AG04450 (cell line): ENCODE measurements at regions not wholly inside any gene's neighbourhood (a gene's known extent, or its start where the extent isn't known, plus 50 kb on each side); places are given as distances from the start of the nearest gene placed in this dataset.

Source experiments
- CTCF ChIA-PET: fragments of 300-600, 350-600 bp; formaldehyde crosslinking; extraction: SDS; loops from one replicate; lab custom pipeline; 2022; ENCODE audit warnings: antibody characterized with exemption, inconsistent platforms; lab: Charles Lee
- POLR2A ChIA-PET: fragments of 350-600 bp; formaldehyde crosslinking; extraction: SDS; loops from one replicate; lab custom pipeline; 2021; ENCODE audit warnings: antibody characterized with exemption, inconsistent platforms; lab: Yijun Ruan, JAX
- DNase-seq: peaks from one replicate; pipeline ENCODE4 v3.0.0-alpha.2; 2011; ENCODE audit warnings: low read depth, low spot score
- H3K27ac ChIP-seq: one replicate; pipeline ENCODE4 v1.5.1; 2012; ENCODE audit warnings: low read depth, low read length, control low read depth
- H3K27me3 ChIP-seq: one replicate; pipeline ENCODE4 v1.6.0; 2012; ENCODE audit warnings: low read length; ENCODE audit not compliant: control insufficient read depth, insufficient read depth
- H3K4me3 ChIP-seq: 2 replicates; pipeline ENCODE4 v1.5.1; 2011; ENCODE audit warnings: mild to moderate bottlenecking, low read depth, low read length, control low read depth
- H3K9me3 ChIP-seq: 2 replicates; pipeline ENCODE4 v1.5.1; 2012; ENCODE audit warnings: low read length; ENCODE audit not compliant: control insufficient read depth, insufficient read depth
- CTCF ChIP-seq: IDR thresholded peaks from 2 replicates; pipeline ENCODE4 v1.5.1; 2011; ENCODE audit warnings: low read depth, low read length, control low read depth, inconsistent platforms

GRCh38 chr9:86516564-86516963 is 162.4 kb upstream of the TUT7 start:
- ChIA-PET CTCF (no interaction called here), POLR2A (no interaction called here)
- Histone ChIP-seq H3K9me3 (peaks cover 5% of the 10 kb centered on the region), H3K4me3 (no peak overlapping the region), H3K27ac (no peak overlapping the region), H3K27me3 (no peaks in the 10 kb centered on the region)
- TF ChIP-seq CTCF = no peak
- no peak for DNase-seq

- DNase-seq = no peak
- POLR2A ChIA-PET = no interaction called here
- no peak overlapping the region for H3K4me3 ChIP-seq
- CTCF ChIA-PET = interaction anchor here (1.1 kb wide), 1 partner anchor 8 kb away, joined by 4 read pairs; no protein-coding TSS in a partner anchor
- no peak for TF ChIP-seq CTCF
- H3K27ac ChIP-seq = no peak overlapping the region
- peaks cover 5% of the 10 kb centered on the region for H3K9me3 ChIP-seq
- no peaks in the 10 kb centered on the region for H3K27me3 ChIP-seq
Measured at GRCh38 chr9:86515221-86515620, 161.0 kb upstream of the TUT7 start.

- H3K9me3 ChIP-seq = peaks cover 5% of the 10 kb centered on the region
- peak overlapping the region; percentile 73 for H3K27ac ChIP-seq
- no peak for DNase-seq
- TF ChIP-seq CTCF = no peak
- POLR2A ChIA-PET = interaction anchor here (0.7 kb wide), 1 partner anchor 183 kb away, joined by 4 read pairs; no protein-coding TSS in a partner anchor
- no peaks in the 10 kb centered on the region for H3K27me3 ChIP-seq
- H3K4me3 ChIP-seq = no peak overlapping the region
- CTCF ChIA-PET = interaction anchor here (0.7 to 1.2 kb wide), 4 partner anchors 27 to 812 kb away, joined by 3 read pairs; no protein-coding TSS in a partner anchor
Measured at GRCh38 chr9:86513429-86513828, 159.2 kb upstream of the TUT7 start.

- H3K27ac ChIP-seq = no peak overlapping the region
- no peak for TF ChIP-seq CTCF
- ChIA-PET CTCF (interaction anchor here (0.7 to 1.3 kb wide), 3 partner anchors 26 to 435 kb away, joined by 3 to 6 read pairs (median 3); no protein-coding TSS in a partner anchor), POLR2A (interaction anchor here (0.7 kb wide), 1 partner anchor 183 kb away, joined by 4 read pairs; no protein-coding TSS in a partner anchor)
- H3K27me3 ChIP-seq = no peaks in the 10 kb centered on the region
- H3K9me3 ChIP-seq = peaks cover 5% of the 10 kb centered on the region
- no peak overlapping the region for H3K4me3 ChIP-seq
- DNase-seq = no peak
Measured at GRCh38 chr9:86512929-86513328, 158.7 kb upstream of the TUT7 start.

GRCh38 chr9:86511614-86512360 is 157.6 kb upstream of the TUT7 start:
- H3K27ac ChIP-seq = no peak overlapping the region
- H3K4me3 ChIP-seq = no peak overlapping the region
- CTCF ChIA-PET = interaction anchor here (1.3 kb wide), 1 partner anchor 436 kb away, joined by 6 read pairs; no protein-coding TSS in a partner anchor
- no peak for TF ChIP-seq CTCF
- no peak for DNase-seq
- peaks cover 5% of the 10 kb centered on the region for H3K9me3 ChIP-seq
- POLR2A ChIA-PET = no interaction called here
- no peaks in the 10 kb centered on the region for H3K27me3 ChIP-seq
